ENCODE measurements at regions not wholly inside any gene's neighbourhood (a gene's known extent, or its start where the extent isn't known, plus 50 kb on each side); places are given as distances from the start of the nearest gene placed in this dataset.

DNA sequence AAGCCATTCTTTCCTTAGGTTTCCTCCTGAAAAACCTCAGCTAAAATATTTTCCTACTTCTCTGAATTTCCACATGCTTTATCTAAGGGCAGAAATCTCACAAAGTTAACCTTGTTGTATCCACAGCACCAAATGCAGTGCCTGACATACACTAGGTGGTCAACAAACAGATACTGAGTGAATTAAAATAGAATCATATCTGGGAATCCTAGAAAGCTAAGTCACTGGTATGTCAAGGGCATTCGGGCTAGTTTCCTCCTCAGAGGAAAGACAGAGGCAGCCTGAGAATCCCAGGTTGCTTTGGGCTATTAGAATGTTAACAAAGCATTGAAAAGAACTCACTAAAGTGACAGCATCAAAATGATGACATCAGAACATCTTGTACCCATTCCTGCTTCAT is 132.7 kb upstream of the F13A1 start:
- Histone ChIP-seq H3K4me3 (replicated peaks in 1 of 2; ENCODE audit: low read depth in 1 of 2, low read length in 2 of 2) (no peak overlapping the region), H3K79me2 (ENCODE audit: insufficient read depth, low read length) (no peaks in the 10 kb centered on the region), H3K27me3 (ENCODE audit: insufficient read depth, low read length) (0 out of 2 replicates have a peak, but pooled peaks cover 5% of the 10 kb centered on the region), H3K9me2 (ENCODE audit: insufficient read depth) (no peaks in the 10 kb centered on the region), H2AFZ (ENCODE audit: low read depth, low read length, poor library complexity, severe bottlenecking) (no peak overlapping the region), H3K4me1 (ENCODE audit: control insufficient read depth in 1 of 2, insufficient read depth in 2 of 2, low read length in 2 of 2) (no peaks in the 10 kb centered on the region), H3K9me3 (ENCODE audit: control insufficient read depth in 1 of 2, insufficient read depth in 1 of 2, low read depth in 1 of 2, low read length in 2 of 2) (no peaks in the 10 kb centered on the region), H3K36me3 (ENCODE audit: control insufficient read depth in 1 of 2, insufficient read depth in 2 of 2, low read length in 2 of 2) (no peaks in the 10 kb centered on the region), H3K9ac (ENCODE audit: low read length) (no peak overlapping the region), H3K27ac (ENCODE audit: low read depth, low read length) (no peak overlapping the region), H3K4me2 (ENCODE audit: low read length) (no peak overlapping the region), H4K20me1 (ENCODE audit: insufficient read depth) (no peaks in the 10 kb centered on the region)
- ChIA-PET CTCF (no interaction called here), POLR2A (no interaction called here), RAD21 (ENCODE audit: low non-redundant PET in 1 of 2, low total read pairs in 2 of 2, uncharacterized antibody in 2 of 2, unreplicated experiment in 2 of 2) (no interaction called here)
- no peak for ATAC-seq
- no peak for DNase-seq (ENCODE audit: low read depth, low spot score)
- intact Hi-C loops (cut with micrococcal nuclease) = no loop called here
- BruUV-seq (replicated peaks) = no TSS peak
- TF ChIP-seq EGR1 (IDR thresholded peaks at IDR 0.05; ENCODE audit: low read depth) (no peak), ZBTB33 (IDR thresholded peaks at IDR 0.05; ENCODE audit: extremely low read depth, insufficient replicate concordance, low read length) (no peak), FOSL1 (IDR thresholded peaks at IDR 0.05; ENCODE audit: low read depth) (no peak), REST (IDR thresholded peaks at IDR 0.05; ENCODE audit: low read depth) (no peak), CEBPB (IDR thresholded peaks at IDR 0.05; ENCODE audit: low read depth) (no peak), SRF (IDR thresholded peaks at IDR 0.05; ENCODE audit: low read depth) (no peak), SIN3A (IDR thresholded peaks at IDR 0.05; ENCODE audit: low read depth) (no peak), ZNF274 (IDR thresholded peaks at IDR 0.05; ENCODE audit: low read depth, low read length) (no peak), ELF1 (IDR thresholded peaks at IDR 0.05; ENCODE audit: borderline replicate concordance, low read depth) (no peak), ZFX (IDR thresholded peaks at IDR 0.05) (no peak), POLR2A (IDR thresholded peaks at IDR 0.05; ENCODE audit: borderline replicate concordance, extremely low read depth, insufficient read depth, insufficient read length) (no peak)
- TF ChIP-seq, protein P1, sequence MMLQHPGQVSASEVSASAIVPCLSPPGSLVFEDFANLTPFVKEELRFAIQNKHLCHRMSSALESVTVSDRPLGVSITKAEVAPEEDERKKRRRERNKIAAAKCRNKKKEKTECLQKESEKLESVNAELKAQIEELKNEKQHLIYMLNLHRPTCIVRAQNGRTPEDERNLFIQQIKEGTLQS (IDR thresholded peaks at IDR 0.05) = no peak

Data from HCT116 (cell line).